NCI-H446 treated with DMSO at 0.1 percent for 48 hours (cell line): ENCODE measurements at regions not wholly inside any gene's neighbourhood (a gene's known extent, or its start where the extent isn't known, plus 50 kb on each side); places are given as distances from the start of the nearest gene placed in this dataset.
"Not testable (repeated sequence)": the region's sequence is repeated elsewhere in the genome, so short reads cannot be mapped to it uniquely, and the experiment has no call there.

Source experiments
- DNase-seq: peaks from one replicate; lab custom pipeline; 2025; lab: John Stamatoyannopoulos, UW

DNA sequence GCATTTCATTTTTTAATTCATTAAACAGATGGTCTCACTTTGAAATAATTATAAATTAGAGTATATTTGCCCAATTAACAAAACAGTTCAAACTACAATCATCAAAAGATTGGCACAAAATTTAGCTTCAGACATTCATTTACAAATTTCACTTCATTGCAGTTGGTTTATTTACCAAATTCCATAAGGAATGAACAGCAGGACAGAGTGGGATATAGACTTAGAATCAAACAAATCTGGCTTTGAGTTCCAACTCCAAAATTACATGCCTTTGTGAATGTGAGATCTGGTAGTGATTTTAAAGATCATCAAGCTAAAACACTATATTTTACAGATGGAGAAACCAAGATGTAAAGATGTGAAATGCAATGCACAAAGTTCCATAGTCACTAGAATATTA lies 310.7 kb upstream of the CNTN5 start:
- no peak for DNase-seq

GRCh38 chr11:98710986-98711385 lies 309.8 kb upstream of the CNTN5 start:
- DNase-seq = peak; percentile 78

DNA sequence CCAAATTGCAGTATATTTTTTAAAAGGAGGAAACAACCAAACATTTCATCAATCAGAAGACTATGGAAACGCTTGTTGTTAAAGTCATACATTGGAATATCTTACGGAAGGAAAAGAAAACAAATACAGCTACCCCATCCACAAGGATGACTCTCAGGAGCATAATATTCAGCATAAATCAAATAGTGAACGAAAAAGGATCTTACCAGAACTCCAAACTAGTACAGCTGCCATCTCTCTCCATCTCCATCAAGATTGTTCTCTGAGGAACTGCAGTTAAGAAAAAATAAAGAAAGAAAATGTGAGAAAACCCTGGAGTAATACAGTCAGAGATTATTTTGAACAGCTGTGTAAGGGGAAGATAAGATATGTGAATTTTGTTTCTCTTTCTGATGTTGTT lies 299.8 kb upstream of the CNTN5 start:
- no peak for DNase-seq

DNA sequence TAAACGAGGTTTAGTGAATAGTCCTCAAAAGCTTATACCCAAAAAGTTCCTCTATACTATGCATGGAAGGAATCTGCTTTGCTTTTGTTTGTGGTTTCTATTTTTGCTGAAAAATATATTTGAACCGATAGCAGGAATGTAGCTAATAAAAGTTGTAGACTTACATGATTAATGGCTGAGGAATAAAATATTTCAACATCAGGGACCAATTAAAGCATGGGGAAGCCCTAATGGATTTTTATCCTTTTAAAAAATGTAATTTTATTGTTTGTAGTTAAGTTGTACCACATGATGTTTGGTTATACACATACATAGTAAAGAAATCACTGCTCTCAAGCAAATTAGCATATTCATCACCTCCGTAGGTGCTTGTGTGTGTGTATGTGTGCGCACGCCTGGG lies 295.3 kb upstream of the CNTN5 start:
- no peak for DNase-seq

GRCh38 chr11:98728421-98728820 lies 292.3 kb upstream of the CNTN5 start:
- no peak for DNase-seq

GRCh38 chr11:98729118-98729517 lies 291.6 kb upstream of the CNTN5 start:
- DNase-seq = no peak

- DNase-seq = no peak
Observed at GRCh38 chr11:98732947-98733346, 287.8 kb upstream of the CNTN5 start.

- not testable (repeated sequence) for DNase-seq
Observed at GRCh38 chr11:98733378-98733777, 287.4 kb upstream of the CNTN5 start.

- no peak for DNase-seq
Observed at GRCh38 chr11:98734686-98735085, 286.1 kb upstream of the CNTN5 start.

DNA sequence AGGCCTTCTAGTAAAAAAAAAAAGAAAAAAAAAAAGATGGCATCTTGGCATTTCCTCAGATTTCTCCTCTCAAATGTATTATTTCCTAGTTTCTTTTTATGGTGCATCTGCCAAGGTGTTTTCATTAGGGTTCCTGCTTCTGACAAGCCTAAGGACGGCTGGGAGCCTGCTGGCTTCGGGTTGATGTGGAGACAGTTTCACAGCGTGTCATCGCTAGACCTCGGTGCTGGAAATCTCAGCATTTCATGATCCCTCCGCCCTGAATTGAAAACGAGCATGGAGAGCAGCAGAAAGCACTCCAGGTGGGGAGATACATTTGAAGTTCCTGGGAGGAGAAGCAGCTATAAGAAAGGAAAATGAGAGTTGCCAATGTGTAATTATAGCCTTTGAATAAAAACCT lies 283.9 kb upstream of the CNTN5 start:
- no peak for DNase-seq

DNA sequence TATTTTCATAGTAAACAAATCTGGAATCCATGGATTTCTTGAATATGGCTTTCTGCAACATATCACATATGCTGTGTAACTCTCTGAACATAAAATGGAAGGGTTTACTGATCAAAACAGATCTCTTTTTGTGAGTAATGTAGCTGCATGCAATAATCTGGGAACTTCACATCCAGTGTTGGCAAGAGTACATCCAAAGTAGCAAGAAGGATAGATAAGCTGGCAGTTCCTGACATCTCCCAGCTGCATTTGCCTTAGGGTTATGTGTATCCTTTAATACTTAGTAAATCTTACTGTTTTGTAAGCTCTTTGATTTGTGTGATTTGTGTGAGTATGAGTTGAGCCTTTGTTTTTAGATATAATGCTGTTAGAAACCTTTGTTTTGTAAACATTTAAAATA lies 280.4 kb upstream of the CNTN5 start:
- DNase-seq = no peak

- DNase-seq = not testable (repeated sequence)
Observed at GRCh38 chr11:98763446-98763845, 257.3 kb upstream of the CNTN5 start.

DNA sequence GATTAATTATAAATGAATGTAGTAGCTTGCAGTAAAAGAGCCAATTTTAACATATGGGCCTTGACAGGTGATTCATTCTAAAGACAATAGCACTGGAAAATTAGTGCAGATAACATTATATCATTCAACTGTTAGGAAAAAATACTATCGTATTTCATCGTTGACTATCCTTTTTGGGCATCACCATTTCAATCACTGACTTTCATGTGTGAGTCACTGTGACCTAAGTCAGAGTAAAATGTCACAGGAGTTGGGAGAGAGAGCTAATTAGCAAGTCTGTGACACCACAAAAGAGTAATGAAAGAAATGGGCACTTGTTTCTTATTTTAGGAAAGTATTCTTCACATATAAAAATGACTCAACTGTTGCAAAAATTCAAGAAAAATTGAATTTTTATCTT lies 253.8 kb upstream of the CNTN5 start:
- DNase-seq = no peak

- DNase-seq = not testable (repeated sequence)
Observed at GRCh38 chr11:98770046-98770445, 250.7 kb upstream of the CNTN5 start.

DNA sequence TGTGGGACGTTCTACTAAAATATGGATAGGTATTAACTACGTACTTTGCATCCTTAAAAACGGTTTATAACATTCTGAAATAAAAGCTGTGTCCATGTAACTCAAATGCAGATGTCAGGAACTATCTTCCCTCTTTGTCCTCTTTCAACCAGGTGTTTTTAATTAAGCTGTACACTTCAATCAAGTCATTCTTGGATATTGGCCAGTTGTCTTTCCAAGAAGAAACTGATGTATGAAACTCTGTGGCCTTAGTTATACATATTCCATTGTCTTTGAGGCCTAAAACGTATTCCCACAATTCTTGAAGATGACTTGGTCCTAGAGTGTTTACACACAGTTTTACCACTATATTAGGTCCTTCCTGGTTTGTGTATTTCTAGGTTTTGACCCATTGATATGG lies 249.0 kb upstream of the CNTN5 start:
- peak; percentile 4 for DNase-seq

DNA sequence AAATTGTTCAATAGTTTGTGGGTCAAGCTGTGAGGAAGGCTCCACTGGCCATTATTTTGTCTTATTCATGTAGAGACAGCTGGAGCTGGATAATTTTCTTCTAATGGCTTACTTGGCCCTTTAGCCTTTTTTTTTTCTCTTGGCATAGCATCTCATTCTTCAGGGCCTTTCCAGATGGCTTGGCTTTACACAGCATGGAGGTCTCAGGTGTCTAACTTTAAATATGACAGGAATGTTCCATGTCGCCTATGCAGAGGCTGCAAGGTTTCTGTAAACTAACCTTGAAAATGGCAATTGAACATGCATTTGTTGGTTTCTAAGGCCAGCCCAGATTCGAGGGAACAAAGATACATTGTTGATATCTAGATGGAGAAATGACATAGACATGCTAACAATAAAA lies 247.9 kb upstream of the CNTN5 start:
- DNase-seq = peak; percentile 3

- DNase-seq = no peak
Observed at GRCh38 chr11:98793276-98793675, 227.5 kb upstream of the CNTN5 start.

GRCh38 chr11:98798333-98798732 lies 222.4 kb upstream of the CNTN5 start:
- no peak for DNase-seq

DNA sequence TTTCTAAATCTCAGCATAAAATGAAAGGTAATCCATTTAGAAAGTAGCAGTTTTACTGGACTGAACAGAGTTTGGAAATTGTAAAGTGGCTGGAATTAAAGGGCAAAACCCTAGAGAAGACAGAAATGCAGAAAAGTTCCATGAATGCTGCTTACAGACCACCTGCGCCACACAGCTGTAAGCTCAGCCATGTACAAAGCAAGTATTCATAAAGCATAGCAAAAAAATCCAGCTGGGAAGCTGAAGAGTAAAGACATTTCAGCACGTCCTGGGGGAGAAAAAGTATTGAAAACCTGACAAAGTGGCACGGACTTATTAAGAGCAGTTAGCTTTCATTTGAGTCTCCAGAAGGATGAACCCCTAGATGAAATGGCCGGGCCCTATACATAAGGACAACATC lies 220.1 kb upstream of the CNTN5 start:
- no peak for DNase-seq

- no peak for DNase-seq
Observed at GRCh38 chr11:98828986-98829708, 191.6 kb upstream of the CNTN5 start.

- DNase-seq = no peak
Observed at GRCh38 chr11:98829971-98830370, 190.8 kb upstream of the CNTN5 start.

GRCh38 chr11:98834776-98835175 lies 186.0 kb upstream of the CNTN5 start:
- no peak for DNase-seq

GRCh38 chr11:98835335-98835734 lies 185.4 kb upstream of the CNTN5 start:
- DNase-seq = no peak

DNA sequence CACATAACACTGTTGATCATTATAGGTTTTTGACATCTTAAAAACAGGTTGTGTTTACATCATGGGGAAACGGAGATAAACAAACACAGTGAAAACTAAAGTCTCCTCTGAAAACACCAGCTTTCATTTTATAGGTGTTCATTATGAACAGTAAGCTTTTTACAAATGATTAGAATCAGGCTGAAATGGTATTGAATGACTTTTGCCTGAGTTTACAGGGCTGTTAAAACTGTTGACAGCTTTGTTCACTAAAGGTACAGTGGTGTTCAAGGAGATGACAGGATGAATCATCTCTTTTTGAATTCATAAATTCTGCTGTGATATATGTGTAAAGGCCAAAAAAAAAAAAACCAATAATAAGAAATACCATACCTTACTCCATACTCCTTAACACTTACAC lies 184.6 kb upstream of the CNTN5 start:
- no peak for DNase-seq
